Stimulated activated memory B cell treated with anti-CD40 and anti-IgM and Interleukin-4, amounts not matched to agents 10 μg/mL and 1 μg/mL and 100 μg/mL, for 72 hours (primary cell): ENCODE measurements at regions not wholly inside any gene's neighbourhood (a gene's known extent, or its start where the extent isn't known, plus 50 kb on each side); places are given as distances from the start of the nearest gene placed in this dataset.
"Not testable (repeated sequence)": the region's sequence is repeated elsewhere in the genome, so short reads cannot be mapped to it uniquely, and the experiment has no call there.

ENCODE experiments used
- ATAC-seq: fragments of 150-1000 bp; cut with Tn5 transposase; 2 replicates; pipeline ENCODE4 v1.10.0; 2021
- H3K27ac Mint-ChIP-seq: one replicate; pipeline ENCODE4 v1.8.0; 2022; ENCODE audit warnings: mild to moderate bottlenecking, mixed read lengths
- H3K27me3 Mint-ChIP-seq: one replicate; pipeline ENCODE4 v1.8.0; 2022; ENCODE audit warnings: mixed read lengths
- H3K36me3 Mint-ChIP-seq: one replicate; pipeline ENCODE4 v1.8.0; 2022; ENCODE audit warnings: mixed read lengths
- H3K4me1 Mint-ChIP-seq: one replicate; pipeline ENCODE4 v1.8.0; 2022; ENCODE audit warnings: mixed read lengths
- H3K4me3 Mint-ChIP-seq: one replicate; pipeline ENCODE4 v1.8.0; 2022; ENCODE audit warnings: mild to moderate bottlenecking, moderate library complexity, mixed read lengths
- H3K9me3 Mint-ChIP-seq: one replicate; pipeline ENCODE4 v1.8.0; 2022; ENCODE audit warnings: mixed read lengths

DNA sequence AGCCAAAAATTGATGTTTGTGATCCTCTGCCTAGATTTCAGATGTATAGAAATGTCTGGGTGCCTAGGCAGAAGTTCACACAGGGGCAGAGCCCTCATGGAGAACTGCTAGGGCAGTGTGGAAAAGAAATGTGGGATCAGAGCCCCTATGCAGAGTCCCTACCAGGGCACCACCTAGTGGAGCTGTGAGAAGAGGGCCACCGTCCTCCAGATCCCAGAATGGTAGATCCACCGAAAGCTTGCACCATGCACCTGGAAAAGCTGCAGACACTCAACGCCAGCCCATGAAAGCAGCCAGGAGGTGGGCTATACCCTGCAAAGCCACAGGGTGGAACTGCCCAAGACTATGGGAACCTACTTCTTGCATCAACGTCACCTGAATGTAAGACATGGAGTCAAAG lies 292.9 kb downstream of the PRDM9 start:
- H3K27ac Mint-ChIP-seq, H3K4me3 Mint-ChIP-seq, H3K9me3 Mint-ChIP-seq, H3K4me1 Mint-ChIP-seq, H3K36me3 Mint-ChIP-seq, ATAC-seq, H3K27me3 Mint-ChIP-seq: not testable (repeated sequence)

DNA sequence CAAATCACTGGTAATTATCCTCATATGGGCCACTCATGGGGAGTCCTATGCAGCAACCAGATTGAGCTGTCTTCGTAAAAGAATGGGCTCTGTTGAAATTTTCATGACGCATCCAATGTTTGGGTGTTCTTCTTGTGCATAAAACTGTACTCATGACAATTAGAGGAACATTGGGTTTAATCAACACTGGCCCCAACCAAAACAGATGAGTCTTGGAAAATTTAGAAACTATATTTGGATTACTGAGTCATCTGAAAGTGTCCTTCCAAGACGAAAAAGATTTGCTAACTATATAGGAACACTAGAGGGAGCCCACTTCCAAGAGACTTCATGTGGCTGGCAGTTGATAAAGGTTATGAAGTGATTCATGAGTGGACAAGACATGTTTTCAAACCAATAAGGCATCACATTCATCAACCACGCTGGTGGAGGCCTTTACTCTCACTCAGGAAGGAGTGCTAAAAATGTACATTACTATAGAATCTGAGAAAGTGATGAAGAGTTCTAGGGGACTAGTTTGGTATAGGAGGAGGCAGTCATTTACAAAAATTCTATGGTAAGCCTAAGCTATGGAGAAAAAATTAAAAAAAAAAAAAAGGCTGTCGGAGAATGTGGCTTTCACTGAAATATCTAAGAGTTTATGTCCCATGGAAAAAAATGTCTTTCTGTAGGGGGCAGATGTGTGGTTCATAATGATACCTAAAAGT lies 313.5 kb downstream of the PRDM9 start:
- Mint-ChIP-seq H3K4me1 (no peaks in the 10 kb centered on the region), H3K9me3 (peaks cover 3% of the 10 kb centered on the region), H3K4me3 (no peak overlapping the region), H3K27me3 (no peaks in the 10 kb centered on the region), H3K36me3 (no peaks in the 10 kb centered on the region), H3K27ac (no peak overlapping the region)
- no peak for ATAC-seq

DNA sequence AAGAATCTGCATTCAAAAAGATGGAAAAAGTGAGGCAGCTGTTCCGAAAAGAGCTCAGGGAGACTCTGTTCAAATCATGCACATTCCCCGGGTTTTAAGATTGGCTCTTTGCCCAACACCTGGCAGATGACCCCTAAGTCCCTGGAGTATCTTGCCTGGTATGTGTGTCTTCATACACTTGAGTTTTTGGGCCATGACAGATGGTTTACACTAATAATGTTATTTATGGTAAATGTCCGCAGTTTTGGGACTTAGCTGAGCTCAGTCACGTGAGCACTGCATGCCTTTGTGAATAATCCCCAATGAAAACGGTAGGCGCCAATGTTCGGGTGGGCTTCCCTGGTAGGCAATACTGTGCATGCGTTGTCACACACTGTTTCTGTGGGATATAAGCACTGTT lies 316.1 kb downstream of the PRDM9 start:
- Mint-ChIP-seq H3K27me3 (no peaks in the 10 kb centered on the region), H3K4me3 (no peak overlapping the region), H3K27ac (no peak overlapping the region), H3K4me1 (no peaks in the 10 kb centered on the region), H3K9me3 (peaks cover 3% of the 10 kb centered on the region), H3K36me3 (no peaks in the 10 kb centered on the region)
- no peak for ATAC-seq

DNA sequence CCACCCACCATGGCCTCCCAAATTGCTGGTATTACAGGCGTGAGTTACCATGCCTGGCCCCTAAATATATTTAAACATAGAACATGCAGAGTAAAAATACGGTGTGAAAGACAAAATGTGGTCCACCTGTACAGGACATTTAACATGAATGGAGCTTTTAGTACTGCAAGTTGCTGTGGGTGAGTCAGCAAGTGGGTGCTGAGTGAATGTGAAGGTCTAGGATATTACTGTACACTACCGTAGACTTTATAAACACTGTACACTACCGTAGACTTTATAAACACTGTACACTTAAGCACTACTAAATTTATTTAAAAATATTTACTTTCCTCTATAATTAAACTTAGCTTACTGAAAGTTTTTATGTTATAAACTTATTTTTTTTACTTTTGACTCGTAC lies 317.8 kb downstream of the PRDM9 start:
- no peak overlapping the region for H3K27ac Mint-ChIP-seq
- H3K27me3 Mint-ChIP-seq = no peaks in the 10 kb centered on the region
- H3K9me3 Mint-ChIP-seq = peaks cover 6% of the 10 kb centered on the region
- no peaks in the 10 kb centered on the region for H3K36me3 Mint-ChIP-seq
- no peak for ATAC-seq
- H3K4me1 Mint-ChIP-seq = no peaks in the 10 kb centered on the region
- H3K4me3 Mint-ChIP-seq = no peak overlapping the region

DNA sequence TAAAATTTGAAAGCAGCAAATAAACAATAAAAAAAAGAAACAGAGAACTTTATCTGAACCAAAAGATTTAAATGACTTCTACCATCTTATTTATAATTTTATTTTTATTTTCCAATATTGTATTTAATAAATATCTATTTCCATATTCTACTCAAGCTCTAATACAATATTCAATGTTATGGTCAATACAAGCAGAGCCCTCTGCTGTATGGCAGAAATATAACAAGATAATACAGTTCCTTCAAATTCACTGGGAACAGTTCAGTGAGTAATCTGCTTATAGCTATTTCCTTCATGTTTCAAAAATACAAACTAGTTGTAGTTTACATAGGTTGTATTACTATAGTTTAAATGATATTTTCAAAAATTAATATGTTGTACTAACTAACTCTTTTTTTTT lies 332.7 kb downstream of the PRDM9 start:
- Mint-ChIP-seq H3K27me3 (no peaks in the 10 kb centered on the region), H3K9me3 (no peaks in the 10 kb centered on the region), H3K36me3 (no peaks in the 10 kb centered on the region), H3K4me1 (no peaks in the 10 kb centered on the region), H3K27ac (no peak overlapping the region), H3K4me3 (no peak overlapping the region)
- no peak for ATAC-seq

DNA sequence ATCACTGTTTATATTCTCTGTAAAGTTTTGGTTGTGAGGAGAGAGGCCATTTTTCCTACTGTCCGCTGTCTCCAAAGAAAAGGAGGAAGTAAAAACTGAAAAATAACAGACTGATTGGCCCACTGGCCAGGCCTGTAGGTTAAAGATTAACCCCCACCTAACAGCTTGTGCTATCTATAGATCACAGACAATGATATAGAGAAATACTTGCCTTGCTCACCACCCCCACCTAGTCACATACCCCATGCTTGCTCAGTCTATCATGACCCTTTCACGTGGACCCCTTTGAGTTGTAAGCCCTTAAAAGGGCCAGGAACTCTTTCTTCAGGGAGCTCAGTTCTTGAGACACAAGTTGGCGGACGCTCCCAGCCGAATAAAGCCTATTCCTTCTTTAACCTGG lies 357.4 kb downstream of the PRDM9 start:
- Mint-ChIP-seq H3K4me3 (no peak overlapping the region), H3K27me3 (no peaks in the 10 kb centered on the region), H3K36me3 (no peaks in the 10 kb centered on the region), H3K4me1 (no peaks in the 10 kb centered on the region), H3K27ac (no peak overlapping the region), H3K9me3 (peaks cover 8% of the 10 kb centered on the region)
- no peak for ATAC-seq

DNA sequence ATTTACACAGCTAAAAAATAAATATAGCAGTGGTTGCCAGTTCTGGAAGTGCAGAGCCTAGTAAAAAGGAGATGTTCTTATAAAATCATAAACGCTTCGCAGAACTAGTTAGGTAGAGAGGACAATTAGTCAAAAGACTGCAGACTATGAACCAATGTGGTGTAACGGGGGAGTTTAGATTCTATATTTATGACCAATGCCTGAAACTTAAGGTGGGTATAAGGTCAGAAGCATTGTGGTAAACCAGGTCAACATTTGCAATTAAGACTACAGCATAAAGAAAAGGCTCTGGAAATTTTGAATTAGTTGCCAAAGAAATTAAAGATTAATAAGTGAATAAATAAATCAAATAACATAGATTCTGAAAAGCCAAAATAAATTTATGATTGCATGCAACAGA lies 370.4 kb downstream of the PRDM9 start:
- Mint-ChIP-seq H3K4me3 (no peak overlapping the region), H3K27me3 (no peaks in the 10 kb centered on the region), H3K36me3 (no peaks in the 10 kb centered on the region), H3K4me1 (no peaks in the 10 kb centered on the region), H3K9me3 (no peaks in the 10 kb centered on the region), H3K27ac (no peak overlapping the region)
- ATAC-seq = no peak

DNA sequence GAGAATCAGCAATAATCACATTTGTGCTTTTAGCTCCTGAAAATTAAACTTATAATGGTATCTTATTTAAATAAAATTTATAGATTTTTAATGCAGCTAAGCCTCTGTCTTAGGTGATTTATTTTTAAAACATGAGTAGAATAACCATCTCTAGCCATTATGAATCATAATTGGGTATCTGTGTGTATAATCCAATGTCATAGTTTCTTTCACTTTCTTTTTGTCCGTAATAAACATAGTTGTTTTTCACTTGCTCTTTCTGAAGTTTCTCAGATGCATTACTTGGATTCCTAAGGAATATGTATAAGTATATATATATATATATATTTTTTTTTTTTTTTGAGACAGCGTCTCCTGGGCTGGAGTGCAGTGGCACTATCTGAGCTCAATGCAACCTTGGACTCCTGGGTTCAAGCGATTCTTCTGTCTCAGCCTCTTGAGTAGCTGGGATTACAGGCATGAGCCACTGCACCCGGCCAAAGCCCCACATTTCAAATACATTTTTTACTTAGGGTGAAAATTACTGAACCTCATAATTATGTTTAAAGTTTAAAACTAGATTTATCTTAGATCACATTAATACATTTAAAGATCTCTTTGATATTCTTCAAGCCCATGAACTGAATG lies 377.1 kb downstream of the PRDM9 start:
- ATAC-seq = no peak
- Mint-ChIP-seq H3K4me1 (no peaks in the 10 kb centered on the region), H3K36me3 (no peaks in the 10 kb centered on the region), H3K27ac (no peak overlapping the region), H3K27me3 (no peaks in the 10 kb centered on the region), H3K9me3 (no peaks in the 10 kb centered on the region), H3K4me3 (no peak overlapping the region)

DNA sequence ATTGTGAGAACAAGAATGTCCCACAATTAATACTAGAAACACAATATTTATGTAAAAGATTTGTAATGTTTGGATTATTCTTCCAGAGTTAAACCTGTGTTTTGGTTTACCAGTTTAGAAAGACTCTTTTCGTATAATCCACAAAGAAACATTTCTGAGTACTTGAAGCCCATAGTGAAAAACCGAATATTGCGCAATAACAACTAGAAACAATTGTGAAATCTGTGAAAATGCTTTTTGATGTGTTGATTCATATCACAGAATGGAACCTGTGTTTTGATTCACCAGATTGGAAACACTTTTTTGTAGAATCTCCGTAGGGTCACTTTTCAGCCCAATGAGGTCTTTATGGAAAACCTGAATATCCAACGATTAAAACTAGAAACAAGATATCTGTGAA lies 386.2 kb downstream of the PRDM9 start:
- Mint-ChIP-seq H3K36me3 (no peaks in the 10 kb centered on the region), H3K9me3 (peaks cover 5% of the 10 kb centered on the region), H3K27me3 (no peaks in the 10 kb centered on the region), H3K27ac (no peak overlapping the region), H3K4me3 (no peak overlapping the region), H3K4me1 (no peaks in the 10 kb centered on the region)
- no peak for ATAC-seq

DNA sequence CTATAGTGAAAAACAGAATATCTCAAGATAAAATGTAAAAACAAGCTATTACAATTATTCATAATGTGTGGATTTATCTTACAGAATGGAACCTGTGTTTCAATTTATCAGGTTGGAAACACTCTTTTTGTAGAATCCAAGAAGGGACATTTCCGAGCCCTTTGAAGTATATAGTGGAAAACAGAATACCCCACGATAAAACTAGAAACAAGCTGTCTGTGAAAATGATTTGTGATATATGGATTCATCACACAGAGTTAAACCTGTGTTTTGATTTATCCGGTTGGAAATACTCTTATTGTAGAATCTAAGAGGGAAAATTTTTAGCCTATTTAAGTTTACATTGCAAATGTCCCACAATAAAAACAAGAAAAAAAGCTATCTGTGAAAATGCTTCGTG lies 388.2 kb downstream of the PRDM9 start:
- ATAC-seq = no peak
- Mint-ChIP-seq H3K27ac (no peak overlapping the region), H3K4me1 (no peaks in the 10 kb centered on the region), H3K9me3 (peaks cover 5% of the 10 kb centered on the region), H3K4me3 (no peak overlapping the region), H3K27me3 (no peaks in the 10 kb centered on the region), H3K36me3 (no peaks in the 10 kb centered on the region)

DNA sequence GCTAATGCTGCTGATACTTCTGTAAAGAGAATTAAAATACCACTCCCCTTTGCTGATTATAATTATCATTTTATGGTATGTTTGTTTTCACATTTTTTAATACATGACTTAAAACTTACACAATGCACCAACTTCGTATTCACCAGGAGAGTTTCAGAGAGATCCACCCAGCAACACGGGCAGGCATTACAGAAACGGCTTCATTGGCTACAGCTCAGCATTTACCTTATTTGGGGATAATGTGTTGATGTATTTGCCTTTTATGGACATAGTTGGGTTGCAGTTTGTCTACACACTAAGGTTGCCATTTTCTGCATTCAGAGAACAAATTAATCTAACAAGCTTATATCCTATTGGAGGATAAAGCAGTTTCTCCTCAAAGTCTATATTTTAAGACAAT lies 423.6 kb downstream of the PRDM9 start:
- Mint-ChIP-seq H3K4me1 (no peaks in the 10 kb centered on the region), H3K9me3 (peaks cover 10% of the 10 kb centered on the region), H3K36me3 (no peaks in the 10 kb centered on the region), H3K27ac (no peak overlapping the region), H3K4me3 (no peak overlapping the region), H3K27me3 (no peaks in the 10 kb centered on the region)
- no peak for ATAC-seq

DNA sequence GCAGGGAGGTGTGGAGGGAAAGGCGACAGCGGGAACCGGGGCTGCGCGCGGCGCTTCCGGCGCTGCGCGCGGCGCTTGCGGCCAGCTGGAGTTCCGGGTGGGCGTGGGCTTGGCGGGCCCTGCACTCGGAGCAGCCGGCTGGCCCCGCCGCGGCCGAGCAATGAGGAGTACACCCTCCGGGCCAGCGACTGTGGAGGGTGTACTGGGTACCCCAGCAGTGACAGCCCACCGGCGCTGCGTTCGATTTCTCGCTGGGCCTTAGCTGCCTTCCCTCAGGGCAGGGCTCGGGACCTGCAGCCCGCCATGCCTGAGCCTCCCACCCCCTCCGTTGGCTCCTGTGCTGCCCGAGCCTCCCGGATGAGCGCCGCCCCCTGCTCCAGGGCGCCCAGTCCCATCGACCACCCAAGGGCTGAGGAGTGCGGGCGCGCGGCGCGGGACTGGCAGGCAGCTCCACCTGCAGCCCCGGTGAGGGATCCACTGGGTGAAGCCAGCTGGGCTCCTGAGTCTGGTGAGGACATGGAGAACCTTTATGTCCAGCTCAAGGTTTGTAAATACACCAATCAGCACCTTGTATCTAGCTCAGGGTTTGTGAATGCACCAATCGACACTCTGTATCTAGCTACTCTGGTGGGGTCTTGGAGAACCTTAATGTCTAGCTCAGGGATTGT lies 444.0 kb downstream of the PRDM9 start:
- H3K36me3 Mint-ChIP-seq, H3K27me3 Mint-ChIP-seq, H3K27ac Mint-ChIP-seq, H3K4me1 Mint-ChIP-seq, H3K9me3 Mint-ChIP-seq, H3K4me3 Mint-ChIP-seq, ATAC-seq: not testable (repeated sequence)

DNA sequence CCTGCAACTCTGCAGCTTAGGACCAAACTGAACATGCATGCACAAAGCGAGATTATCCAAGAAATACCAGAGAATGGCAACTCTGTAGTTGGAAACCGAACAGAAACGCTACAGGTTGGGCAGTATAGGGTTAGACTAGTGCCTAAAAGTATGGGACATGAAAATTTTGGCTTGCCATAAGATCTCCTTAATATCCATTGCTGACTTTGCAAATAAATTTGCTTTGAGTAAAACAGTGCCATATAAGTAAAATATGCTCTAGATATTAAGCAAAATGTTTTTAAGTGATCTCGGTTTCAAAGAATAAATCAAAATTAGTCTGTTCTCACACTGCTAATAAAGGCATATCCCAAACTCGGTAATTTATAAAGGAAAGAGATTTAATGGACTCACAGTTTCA lies 456.0 kb downstream of the PRDM9 start:
- ATAC-seq = no peak
- Mint-ChIP-seq H3K36me3 (no peaks in the 10 kb centered on the region), H3K27ac (no peak overlapping the region), H3K9me3 (peaks cover 4% of the 10 kb centered on the region), H3K4me1 (no peaks in the 10 kb centered on the region), H3K4me3 (no peak overlapping the region), H3K27me3 (no peaks in the 10 kb centered on the region)

DNA sequence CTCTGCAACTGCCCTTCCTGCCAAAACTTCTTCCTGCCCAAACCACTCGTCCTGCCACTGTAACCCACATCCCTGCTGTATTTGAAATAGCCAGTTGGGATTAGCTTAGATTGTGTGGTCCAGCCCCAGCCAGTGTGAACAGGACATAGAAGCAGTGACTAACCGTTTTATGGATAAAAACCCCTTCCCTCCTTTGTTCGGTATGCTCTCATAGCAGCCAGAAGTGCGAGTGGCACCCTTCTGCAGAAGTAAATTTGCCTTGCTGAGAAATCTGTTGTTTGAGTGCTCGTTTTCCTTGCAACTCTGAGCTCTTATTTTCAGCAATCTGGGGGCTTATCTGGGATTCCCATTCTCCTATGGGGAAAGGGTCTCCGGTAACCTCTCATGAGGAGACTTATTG lies 470.0 kb downstream of the PRDM9 start:
- Mint-ChIP-seq H3K9me3 (peaks cover 13% of the 10 kb centered on the region), H3K4me3 (no peak overlapping the region), H3K36me3 (no peaks in the 10 kb centered on the region), H3K27me3 (no peaks in the 10 kb centered on the region), H3K4me1 (no peaks in the 10 kb centered on the region), H3K27ac (no peak overlapping the region)
- no peak for ATAC-seq

DNA sequence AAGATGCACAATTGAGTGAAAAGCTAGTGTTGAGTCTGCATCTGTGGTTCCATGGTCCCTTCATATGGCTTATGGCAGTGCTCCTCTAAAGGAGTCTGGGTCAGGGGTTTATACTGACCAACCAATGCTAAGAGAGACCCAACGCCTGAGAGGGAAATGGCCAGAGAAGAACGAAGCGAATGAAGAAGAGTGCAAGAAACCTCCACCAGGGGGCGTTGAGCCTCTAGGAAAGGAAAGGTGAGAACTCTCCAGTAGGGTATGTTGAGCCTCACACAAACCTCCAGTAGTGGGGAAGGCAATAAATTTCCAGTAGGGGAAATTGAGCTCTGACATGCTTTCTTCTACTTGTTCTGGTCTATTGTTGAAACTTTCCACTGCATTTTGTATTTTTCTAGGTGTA lies 470.6 kb downstream of the PRDM9 start:
- H3K9me3 Mint-ChIP-seq = peaks cover 17% of the 10 kb centered on the region
- no peak overlapping the region for H3K4me3 Mint-ChIP-seq
- no peaks in the 10 kb centered on the region for H3K27me3 Mint-ChIP-seq
- no peak for ATAC-seq
- H3K36me3 Mint-ChIP-seq = no peaks in the 10 kb centered on the region
- no peaks in the 10 kb centered on the region for H3K4me1 Mint-ChIP-seq
- H3K27ac Mint-ChIP-seq = no peak overlapping the region

DNA sequence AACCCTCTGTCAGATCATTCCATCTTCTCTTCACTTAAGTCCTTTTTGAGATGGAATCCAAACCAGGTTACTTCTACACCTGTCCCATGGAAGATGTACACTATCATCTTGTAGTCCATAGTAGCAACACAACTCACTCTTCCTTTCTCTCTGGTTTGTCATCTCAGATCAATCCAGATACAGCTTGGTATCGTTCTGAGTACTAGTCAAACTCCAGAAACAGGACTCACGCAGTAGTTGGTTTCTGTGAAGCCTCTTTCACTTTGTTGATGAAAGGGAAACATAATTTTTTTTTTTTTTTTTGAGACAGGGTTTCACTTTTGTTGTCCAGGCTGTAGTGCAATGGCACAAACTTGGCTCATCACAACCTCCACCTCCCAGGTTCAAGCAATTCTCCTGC lies 484.0 kb downstream of the PRDM9 start:
- H3K9me3 Mint-ChIP-seq = peaks cover 10% of the 10 kb centered on the region
- no peak for ATAC-seq
- H3K27me3 Mint-ChIP-seq = no peaks in the 10 kb centered on the region
- H3K27ac Mint-ChIP-seq = no peak overlapping the region
- no peak overlapping the region for H3K4me3 Mint-ChIP-seq
- no peaks in the 10 kb centered on the region for H3K36me3 Mint-ChIP-seq
- no peaks in the 10 kb centered on the region for H3K4me1 Mint-ChIP-seq
